ENCODE measurements at regions not wholly inside any gene's neighbourhood (a gene's known extent, or its start where the extent isn't known, plus 50 kb on each side); places are given as distances from the start of the nearest gene placed in this dataset.

GRCh38 chr2:225282858-225283710 lies 116.4 kb upstream of the NYAP2 start:
- no peaks in the 10 kb centered on the region for H3K79me2 ChIP-seq (ENCODE audit: low read depth)
- Mint-ChIP-seq H3K36me3 (no peaks in the 10 kb centered on the region), H3K4me3 (no peak overlapping the region), H3K9me3 (no peaks in the 10 kb centered on the region), H3K4me1 (peaks cover 7% of the 10 kb centered on the region), H3K27me3 (ENCODE audit: insufficient read depth, low read depth) (peaks cover 3% of the 10 kb centered on the region), H3K27ac (no peak overlapping the region)
- peak; percentile 58 for DNase-seq (ENCODE audit: low spot score)
- no peak overlapping the region for H3K4me3 ChIP-seq
- H3K27ac ChIP-seq = peak overlapping the region; percentile 65
- TF ChIP-seq CTCF (IDR thresholded peaks at IDR 0.05) (peak; percentile 79), EZH2phosphoT487 (IDR thresholded peaks at IDR 0.05) (no peak), EZH2 (IDR thresholded peaks at IDR 0.05) (no peak)
- H3K4me2 ChIP-seq = peak overlapping the region; percentile 50
- no peaks in the 10 kb centered on the region for H3K9me3 ChIP-seq (ENCODE audit: low read depth)
- no peak overlapping the region for H2AFZ ChIP-seq (replicated peaks)
- H4K20me1 ChIP-seq (ENCODE audit: low read depth) = no peaks in the 10 kb centered on the region
- H3K4me1 ChIP-seq = peaks cover 20% of the 10 kb centered on the region
- H3F3A ChIP-seq (ENCODE audit: low read depth) = peaks cover 8% of the 10 kb centered on the region
- no peak overlapping the region for H3K9ac ChIP-seq
- no peaks in the 10 kb centered on the region for H3K27me3 ChIP-seq
- H3K36me3 ChIP-seq = no peaks in the 10 kb centered on the region

DNA sequence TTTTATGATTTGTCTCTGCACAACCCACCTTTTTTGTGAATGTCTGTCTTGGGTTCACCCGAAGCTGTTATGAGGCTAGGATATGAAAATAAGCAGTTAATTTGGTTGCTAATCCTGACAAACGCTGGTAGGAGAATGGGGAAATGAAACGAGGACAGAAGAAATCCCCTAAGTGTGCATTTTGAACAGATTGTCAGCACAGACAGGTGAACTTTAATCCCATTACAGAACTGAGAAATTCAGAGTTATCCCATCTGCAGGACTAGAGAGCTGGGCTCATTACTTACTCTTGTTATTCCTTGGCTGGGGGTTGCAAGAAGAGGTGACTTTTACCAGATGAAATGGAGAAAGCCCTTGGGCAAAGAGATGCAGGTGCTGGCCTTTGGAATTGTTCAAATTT lies 123.3 kb upstream of the NYAP2 start:
- Mint-ChIP-seq H3K36me3 (no peaks in the 10 kb centered on the region), H3K27ac (no peak overlapping the region), H3K4me1 (no peaks in the 10 kb centered on the region), H3K27me3 (ENCODE audit: insufficient read depth, low read depth) (peaks cover 3% of the 10 kb centered on the region), H3K4me3 (no peak overlapping the region), H3K9me3 (peaks cover 4% of the 10 kb centered on the region)
- H3K9me3 ChIP-seq (ENCODE audit: low read depth) = no peaks in the 10 kb centered on the region
- no peak for TF ChIP-seq EZH2 (IDR thresholded peaks at IDR 0.05)
- no peak for TF ChIP-seq CTCF (IDR thresholded peaks at IDR 0.05)
- no peak for TF ChIP-seq EZH2phosphoT487 (IDR thresholded peaks at IDR 0.05)
- no peaks in the 10 kb centered on the region for H3F3A ChIP-seq (ENCODE audit: low read depth)
- H3K4me3 ChIP-seq = no peak overlapping the region
- H3K27me3 ChIP-seq = no peaks in the 10 kb centered on the region
- no peak for DNase-seq (ENCODE audit: low spot score)
- H3K36me3 ChIP-seq = no peaks in the 10 kb centered on the region
- no peak overlapping the region for H3K9ac ChIP-seq
- H2AFZ ChIP-seq (replicated peaks) = no peak overlapping the region
- H4K20me1 ChIP-seq (ENCODE audit: low read depth) = no peaks in the 10 kb centered on the region
- H3K4me1 ChIP-seq = no peaks in the 10 kb centered on the region
- no peak overlapping the region for H3K4me2 ChIP-seq
- H3K27ac ChIP-seq = no peak overlapping the region
- H3K79me2 ChIP-seq (ENCODE audit: low read depth) = no peaks in the 10 kb centered on the region

DNA sequence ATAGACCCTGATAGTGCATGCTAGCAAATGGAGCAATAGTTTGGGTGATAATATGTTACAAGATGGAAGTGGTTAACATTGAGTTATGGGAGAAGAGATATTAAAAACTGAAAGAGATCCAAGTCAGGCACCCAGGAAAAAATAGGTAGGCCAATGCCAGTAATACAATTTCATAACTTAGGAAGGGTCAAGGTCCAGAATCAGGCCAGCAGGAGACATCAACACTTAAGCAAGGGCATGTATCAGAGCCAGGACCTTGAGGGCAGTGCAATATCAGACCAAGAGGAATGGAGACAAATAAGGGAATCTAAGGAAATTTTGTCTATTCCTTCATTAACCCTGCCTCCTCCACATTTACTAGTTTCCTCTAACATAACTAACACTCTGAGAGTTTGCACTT lies 124.1 kb upstream of the NYAP2 start:
- Histone ChIP-seq H3K79me2 (ENCODE audit: low read depth) (no peaks in the 10 kb centered on the region), H3K4me3 (no peak overlapping the region), H4K20me1 (ENCODE audit: low read depth) (no peaks in the 10 kb centered on the region), H3K9ac (no peak overlapping the region), H3K27ac (no peak overlapping the region), H2AFZ (replicated peaks) (no peak overlapping the region), H3F3A (ENCODE audit: low read depth) (no peaks in the 10 kb centered on the region), H3K4me1 (no peaks in the 10 kb centered on the region), H3K36me3 (no peaks in the 10 kb centered on the region), H3K9me3 (ENCODE audit: low read depth) (no peaks in the 10 kb centered on the region), H3K4me2 (no peak overlapping the region), H3K27me3 (no peaks in the 10 kb centered on the region)
- TF ChIP-seq EZH2 (IDR thresholded peaks at IDR 0.05) (no peak), EZH2phosphoT487 (IDR thresholded peaks at IDR 0.05) (no peak), CTCF (IDR thresholded peaks at IDR 0.05) (no peak)
- peaks cover 4% of the 10 kb centered on the region for H3K9me3 Mint-ChIP-seq
- no peak overlapping the region for H3K27ac Mint-ChIP-seq
- H3K4me1 Mint-ChIP-seq = no peaks in the 10 kb centered on the region
- no peak overlapping the region for H3K4me3 Mint-ChIP-seq
- no peaks in the 10 kb centered on the region for H3K36me3 Mint-ChIP-seq
- peaks cover under 1% of the 10 kb centered on the region for H3K27me3 Mint-ChIP-seq (ENCODE audit: insufficient read depth, low read depth)
- no peak for DNase-seq (ENCODE audit: low spot score)
